C4-2B (cell line): ENCODE measurements at regions not wholly inside any gene's neighbourhood (a gene's known extent, or its start where the extent isn't known, plus 50 kb on each side); places are given as distances from the start of the nearest gene placed in this dataset.

Source experiments
- H3K27ac ChIP-seq: fragments of 450-650 bp; 2 replicates; pipeline ENCODE4 v1.5.1; 2017
- ZFX ChIP-seq: fragments of 450-650 bp; IDR thresholded peaks from 2 replicates; pipeline ENCODE4 v1.6.1; 2017
- TF ChIP-seq, protein P1 (sequence below): fragments of 450-650 bp; conservative IDR thresholded peaks from 2 replicates; pipeline ENCODE4 v1.5.1; 2017; ENCODE audit warnings: mild to moderate bottlenecking

DNA sequence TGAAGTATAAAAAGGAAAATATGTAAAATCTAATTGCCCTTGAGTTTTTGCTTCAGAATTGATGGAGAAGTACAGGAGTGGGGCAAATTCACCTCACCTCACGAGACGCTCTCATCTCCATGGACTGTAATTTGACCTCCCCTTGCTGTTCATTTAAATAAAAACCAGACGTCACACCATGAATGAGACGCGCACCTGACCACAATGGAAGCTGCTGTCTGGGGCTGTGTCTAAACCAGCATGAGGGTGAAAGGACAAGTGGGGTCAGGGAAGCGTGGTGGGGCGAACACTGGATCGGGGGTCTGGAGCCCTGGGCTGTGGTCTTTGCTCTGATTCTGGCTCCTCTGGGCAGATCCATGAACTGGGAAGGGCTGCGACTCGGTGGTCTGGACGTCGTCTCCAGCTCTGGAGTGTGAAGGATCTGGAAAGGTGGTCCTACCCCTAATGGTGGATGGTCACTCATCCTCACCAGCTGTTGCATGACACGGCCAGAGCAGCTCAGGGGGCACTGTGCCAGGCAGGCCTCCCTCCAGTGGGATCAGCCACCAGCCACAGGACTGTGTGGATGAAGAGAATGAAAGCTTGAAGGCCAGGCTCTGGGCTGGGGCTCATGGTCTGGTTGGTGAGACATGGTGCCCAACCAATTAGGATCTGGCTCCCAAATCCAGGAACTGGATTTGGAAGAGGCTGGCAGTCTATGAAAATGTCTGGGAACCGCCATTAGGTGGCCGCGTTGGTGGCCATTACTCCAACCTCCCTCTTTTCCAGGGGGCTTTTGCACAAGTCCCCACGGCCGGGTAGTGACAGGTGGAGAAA is 728.6 kb downstream of the PTPRU start:
- H3K27ac ChIP-seq = no peak overlapping the region
- no peak for TF ChIP-seq ZFX
- TF ChIP-seq, protein P1, sequence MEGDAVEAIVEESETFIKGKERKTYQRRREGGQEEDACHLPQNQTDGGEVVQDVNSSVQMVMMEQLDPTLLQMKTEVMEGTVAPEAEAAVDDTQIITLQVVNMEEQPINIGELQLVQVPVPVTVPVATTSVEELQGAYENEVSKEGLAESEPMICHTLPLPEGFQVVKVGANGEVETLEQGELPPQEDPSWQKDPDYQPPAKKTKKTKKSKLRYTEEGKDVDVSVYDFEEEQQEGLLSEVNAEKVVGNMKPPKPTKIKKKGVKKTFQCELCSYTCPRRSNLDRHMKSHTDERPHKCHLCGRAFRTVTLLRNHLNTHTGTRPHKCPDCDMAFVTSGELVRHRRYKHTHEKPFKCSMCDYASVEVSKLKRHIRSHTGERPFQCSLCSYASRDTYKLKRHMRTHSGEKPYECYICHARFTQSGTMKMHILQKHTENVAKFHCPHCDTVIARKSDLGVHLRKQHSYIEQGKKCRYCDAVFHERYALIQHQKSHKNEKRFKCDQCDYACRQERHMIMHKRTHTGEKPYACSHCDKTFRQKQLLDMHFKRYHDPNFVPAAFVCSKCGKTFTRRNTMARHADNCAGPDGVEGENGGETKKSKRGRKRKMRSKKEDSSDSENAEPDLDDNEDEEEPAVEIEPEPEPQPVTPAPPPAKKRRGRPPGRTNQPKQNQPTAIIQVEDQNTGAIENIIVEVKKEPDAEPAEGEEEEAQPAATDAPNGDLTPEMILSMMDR = no peak

DNA sequence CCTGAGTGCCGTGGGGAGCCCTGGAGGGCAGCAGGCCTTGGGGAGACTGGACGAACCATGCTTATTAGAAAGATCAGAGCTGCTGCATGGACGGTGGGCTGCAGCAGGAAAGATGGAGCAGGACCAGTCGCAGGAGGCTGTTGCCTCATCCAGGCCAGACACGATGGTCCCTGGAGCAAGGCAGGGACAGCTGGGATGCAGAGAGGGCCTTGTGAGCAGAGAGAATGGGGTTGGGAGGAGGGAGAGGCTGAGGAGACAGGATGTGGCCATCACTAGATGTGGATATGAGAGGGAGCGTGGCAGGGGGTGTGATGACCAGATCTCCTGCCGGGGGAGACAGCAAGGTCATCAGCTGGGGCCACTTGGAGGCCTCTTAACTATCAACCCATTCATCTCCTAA is 727.6 kb downstream of the PTPRU start:
- no peak for TF ChIP-seq ZFX
- H3K27ac ChIP-seq = no peak overlapping the region

DNA sequence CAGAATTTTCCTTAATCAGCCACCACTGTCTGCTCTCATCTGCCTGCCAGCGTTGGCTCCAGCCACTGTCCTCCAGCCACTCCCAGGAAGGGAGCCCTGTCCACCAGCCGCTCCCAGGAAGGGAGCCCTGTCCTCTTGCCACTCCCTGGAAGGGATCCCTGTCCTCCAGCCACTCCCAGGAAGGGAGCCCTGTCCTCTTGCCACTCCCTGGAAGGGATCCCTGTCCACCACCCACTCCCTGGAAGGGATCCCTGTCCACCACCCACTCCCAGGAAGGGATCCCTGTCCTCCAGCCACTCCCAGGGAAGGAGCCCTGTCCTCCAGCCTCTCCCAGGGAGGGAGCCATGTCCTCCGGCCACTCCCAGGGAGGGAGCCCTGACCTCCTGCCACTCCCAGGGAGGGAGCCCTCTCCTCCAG is 726.5 kb downstream of the PTPRU start:
- TF ChIP-seq ZFX = no peak
- TF ChIP-seq, protein P1 = no peak
- H3K27ac ChIP-seq = no peak overlapping the region

DNA sequence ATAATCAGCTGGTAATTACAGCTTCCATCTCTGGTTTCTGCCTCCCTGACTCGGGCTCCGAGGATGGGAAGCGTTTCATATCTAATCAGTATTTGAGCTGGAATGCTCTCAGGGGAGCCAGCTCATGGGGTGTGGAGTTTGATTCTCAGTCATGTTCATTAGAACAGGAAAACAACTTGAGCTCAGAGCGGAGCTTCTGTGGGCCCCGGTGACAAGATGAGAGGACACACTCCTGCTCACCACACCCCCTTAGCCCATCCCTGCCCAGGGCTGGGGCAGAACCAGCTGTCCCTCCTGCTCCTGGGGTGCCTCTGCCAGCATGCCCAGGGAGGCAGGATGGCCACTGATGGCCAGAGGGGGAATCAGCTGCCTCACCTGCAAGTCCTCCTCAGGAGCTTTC is 726.0 kb downstream of the PTPRU start:
- no peak overlapping the region for H3K27ac ChIP-seq
- no peak for TF ChIP-seq ZFX
- TF ChIP-seq, protein P1 = no peak

DNA sequence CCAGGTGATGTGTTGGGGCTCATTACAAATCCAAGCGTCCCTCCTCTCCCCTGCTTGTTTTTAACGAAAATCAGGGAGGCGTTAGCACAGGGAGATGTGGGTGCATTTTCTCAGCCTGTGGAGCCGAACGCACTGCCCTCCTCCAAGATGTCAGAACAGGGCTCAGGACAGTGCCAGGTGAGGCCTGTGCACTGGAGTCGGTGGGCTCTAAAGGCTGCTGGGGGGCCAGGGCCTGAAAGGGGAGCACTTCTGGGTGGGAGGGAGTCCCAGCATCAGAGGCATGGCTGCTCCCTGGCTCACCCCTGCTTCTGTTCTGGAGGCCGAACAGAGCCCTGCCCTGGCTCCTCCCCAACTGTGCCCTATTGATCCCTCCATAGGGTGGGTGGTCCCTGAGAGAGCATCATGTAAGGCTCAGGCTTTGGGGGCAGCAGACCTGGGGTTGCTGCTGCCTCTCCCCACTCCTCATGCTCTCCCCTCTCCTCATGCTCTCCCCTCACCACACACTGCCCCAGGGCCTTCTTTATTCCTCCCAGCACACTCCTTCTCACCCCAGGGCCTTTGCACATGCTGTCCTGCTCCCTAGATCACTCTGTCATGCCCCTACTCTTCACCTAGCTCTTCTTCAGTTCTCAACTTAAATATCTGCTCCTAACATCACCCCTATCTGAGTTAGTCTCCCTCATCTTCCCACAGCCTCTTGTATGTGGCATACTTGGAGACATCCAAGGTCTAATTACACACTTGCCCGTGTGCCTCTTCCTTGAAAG is 725.2 kb downstream of the PTPRU start:
- TF ChIP-seq ZFX = no peak
- TF ChIP-seq, protein P1 = no peak
- no peak overlapping the region for H3K27ac ChIP-seq

DNA sequence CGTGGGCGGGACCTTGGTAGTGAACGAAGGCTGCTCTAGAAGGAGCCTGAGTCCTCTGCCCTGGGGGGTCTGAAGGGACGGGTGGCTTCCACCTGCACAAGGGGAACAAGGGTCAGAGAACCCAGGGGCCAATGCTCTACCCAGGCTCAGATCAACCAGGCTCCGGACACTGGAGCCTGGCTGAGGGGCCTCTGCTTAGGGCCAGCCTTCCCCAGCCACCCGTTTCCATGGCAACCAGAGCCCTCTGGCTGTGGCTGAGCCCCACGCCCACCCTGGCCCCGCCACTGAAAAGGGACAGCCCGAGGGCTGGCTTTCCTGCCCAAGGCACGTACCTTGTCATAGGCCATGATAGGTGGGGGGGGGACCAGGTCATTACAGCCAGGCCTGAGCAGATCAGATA is 724.6 kb downstream of the PTPRU start:
- TF ChIP-seq, protein P1 = no peak
- TF ChIP-seq ZFX = no peak

DNA sequence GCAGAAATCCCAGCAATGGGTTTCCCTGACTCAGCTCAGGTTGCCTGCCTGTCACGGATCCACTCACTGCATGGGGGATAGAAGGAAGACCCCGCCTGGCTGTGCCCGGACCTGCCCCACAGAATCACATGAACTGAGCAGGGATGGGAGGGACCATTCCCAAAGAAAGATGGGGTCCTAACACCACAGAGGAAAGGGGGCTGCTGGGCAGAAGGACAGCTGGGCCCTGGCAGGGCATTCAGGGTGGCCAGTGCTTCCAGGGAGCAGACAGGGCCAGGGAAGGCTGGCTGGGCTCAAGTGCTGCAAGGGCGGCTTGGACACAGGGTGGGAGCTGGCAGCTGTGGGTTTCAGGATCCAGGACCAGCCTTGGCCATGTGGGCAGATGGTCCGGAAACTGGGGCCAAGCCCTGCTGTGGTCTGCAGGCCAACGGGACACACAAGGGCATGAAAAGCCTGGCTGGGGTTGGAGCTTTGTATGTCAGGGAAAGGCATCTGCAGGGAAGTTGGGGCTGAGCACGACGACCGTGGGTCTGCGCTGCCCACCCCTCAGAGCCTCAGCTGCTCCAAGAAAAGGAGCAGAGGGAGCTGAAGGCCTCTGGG is 723.9 kb downstream of the PTPRU start:
- TF ChIP-seq, protein P1 = no peak
- no peak overlapping the region for H3K27ac ChIP-seq

More for the DNA sequence above, 724.6 kb downstream of the PTPRU start:
- H3K27ac ChIP-seq = no peak overlapping the region
